Lung (tissue), 11 donors: ENCODE measurements at regions not wholly inside any gene's neighbourhood (a gene's known extent, or its start where the extent isn't known, plus 50 kb on each side); places are given as distances from the start of the nearest gene placed in this dataset.

Source experiments
- ATAC-seq: fragments of 200-7000 bp; cut with Tn5 transposase; one replicate; pipeline ENCODE4 v1.9.1; 2020; ENCODE audit warnings: moderate number of reproducible peaks; ENCODE audit not compliant: insufficient read depth, low FRiP score
- DNase-seq, 3 donors: peaks; one replicate each; pipeline ENCODE4 v3.0.0-alpha.2; 2013 to 2017
- H3K27ac ChIP-seq, 2 donors: one replicate each; pipeline ENCODE4 v1.5.1; 2013; ENCODE audit warnings: mild to moderate bottlenecking in 2 of 2, moderate library complexity in 2 of 2, control low read depth in 1 of 2, inconsistent platforms in 1 of 2, low read depth in 1 of 2, low read length in 1 of 2
- H3K27me3 ChIP-seq, 3 donors: one replicate each; pipeline ENCODE4 v1.5.1; 2013; ENCODE audit warnings: low read length in 2 of 3; ENCODE audit not compliant: control insufficient read depth in 3 of 3, insufficient read depth in 3 of 3
- H3K36me3 ChIP-seq, 4 donors: one replicate each; pipeline ENCODE4 v1.5.1; 2013; ENCODE audit warnings: low read length in 4 of 4, mild to moderate bottlenecking in 1 of 4, moderate library complexity in 1 of 4; ENCODE audit not compliant: control insufficient read depth in 4 of 4, insufficient read depth in 4 of 4
- H3K4me1 ChIP-seq, 5 donors: one replicate each; pipeline ENCODE4 v1.5.1; 2013; ENCODE audit warnings: low read length in 5 of 5, mild to moderate bottlenecking in 2 of 5, moderate library complexity in 1 of 5; ENCODE audit not compliant: control insufficient read depth in 5 of 5, insufficient read depth in 5 of 5
- H3K4me3 ChIP-seq: one replicate; pipeline ENCODE4 v1.5.1; 2013; ENCODE audit warnings: mild to moderate bottlenecking, control low read depth, moderate library complexity
- H3K9ac ChIP-seq, 2 donors: one replicate each; pipeline ENCODE4 v1.5.1; 2013; ENCODE audit warnings: low read length in 2 of 2, control low read depth in 1 of 2; ENCODE audit not compliant: insufficient read depth in 1 of 2
- H3K9me3 ChIP-seq, 4 donors: one replicate each; pipeline ENCODE4 v1.5.1; 2013; ENCODE audit warnings: low read length in 3 of 4, mild to moderate bottlenecking in 1 of 4, moderate library complexity in 1 of 4; ENCODE audit not compliant: control insufficient read depth in 4 of 4, insufficient read depth in 3 of 4
- CTCF ChIP-seq: IDR thresholded peaks from 2 replicates; pipeline ENCODE4 v1.5.1; 2012; ENCODE audit warnings: mild to moderate bottlenecking; ENCODE audit errors: control extremely low read depth, extremely low read depth
- WGBS, 2 donors: extraction: QIAGEN DNeasy Blood & Tissue Kit; methylation state at CpG; one replicate each; pipeline ENCODE4 v1.1.7; 2013; 5-methylcytosine and 5-hydroxymethylcytosine counted together
- donor health status: control.
- donor health status: control.
- donor health status: Bipolar disorder and iron deficiency.
- donor health status: healthy.
- donor health status: DM: yes; HTN: yes; CAD: no.

DNA sequence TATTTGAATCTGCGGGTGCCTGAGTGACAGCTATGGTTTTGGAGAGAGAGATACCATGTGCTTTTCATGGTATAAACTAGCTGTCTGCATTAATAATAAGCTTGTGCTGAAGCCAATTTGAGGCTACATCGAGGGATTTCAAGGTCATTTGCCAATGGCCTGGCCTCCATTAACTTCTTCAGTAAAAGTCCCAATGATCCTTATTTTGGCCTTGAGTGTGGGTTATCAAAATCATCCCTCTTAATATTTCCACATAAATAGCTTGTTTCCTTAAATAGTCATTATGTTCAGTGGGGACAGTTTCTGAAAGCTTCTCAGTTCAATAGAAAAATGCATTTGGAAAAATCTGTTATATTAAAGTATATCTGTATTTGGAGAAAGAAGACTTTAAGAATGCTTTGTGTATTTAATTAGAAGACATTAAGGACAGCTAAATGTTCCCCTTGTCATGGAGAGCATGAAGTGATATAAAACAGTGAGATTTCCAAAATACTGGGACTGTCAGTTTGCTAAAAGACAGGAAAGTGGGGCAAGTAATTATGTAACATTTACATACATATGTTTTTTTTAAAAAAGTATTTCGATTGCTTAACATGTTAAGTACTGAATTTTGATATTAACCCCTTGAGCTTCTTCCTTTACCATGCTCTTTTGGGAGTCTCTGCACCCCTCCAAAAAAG is 355.5 kb upstream of the ZEB2 start:
- Histone ChIP-seq H3K27me3 (no peaks in the 10 kb centered on the region), H3K9ac (no peak overlapping the region), H3K4me1 (peaks cover 0 to 28% (median 4%) of the 10 kb centered on the region in 5 donors), H3K9me3 (no peaks in the 10 kb centered on the region), H3K27ac (no peak overlapping the region), H3K4me3 (no peak overlapping the region), H3K36me3 (no peaks in the 10 kb centered on the region)
- ATAC-seq (no peak), DNase-seq (peak in 2 of 3 donors; percentile 47 to 51)
- TF ChIP-seq CTCF, result no peak
- WGBS, 2 donors, result 55 to 61% methylated on average over 3 of the region's 3 CpGs

DNA sequence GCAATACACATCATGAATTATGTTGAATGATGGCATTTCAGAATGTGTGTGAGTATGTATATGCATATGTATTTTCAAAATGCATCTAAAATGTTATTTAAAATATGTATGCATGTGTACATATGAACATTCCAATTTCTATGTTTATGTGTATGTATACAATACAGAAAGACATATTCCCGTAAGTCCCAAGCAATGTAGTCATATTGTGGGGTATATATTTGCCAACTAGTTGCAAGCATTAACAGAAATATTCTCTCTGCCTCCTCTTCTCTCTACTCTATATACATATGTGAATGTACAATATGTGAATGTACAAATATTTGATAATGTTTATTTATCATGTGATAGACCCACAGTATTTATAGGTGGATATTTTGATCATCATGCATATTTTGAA is 345.8 kb upstream of the ZEB2 start:
- 97 to 100% methylated on average over 1 of the region's 1 CpG for WGBS, 2 donors
- no peak overlapping the region for H3K4me3 ChIP-seq
- H3K27ac ChIP-seq, result no peak overlapping the region
- TF ChIP-seq CTCF, result no peak
- no peaks in the 10 kb centered on the region for H3K27me3 ChIP-seq
- ATAC-seq, result no peak
- no peaks in the 10 kb centered on the region for H3K4me1 ChIP-seq
- no peaks in the 10 kb centered on the region for H3K9me3 ChIP-seq
- DNase-seq, result no peak
- no peaks in the 10 kb centered on the region for H3K36me3 ChIP-seq
- H3K9ac ChIP-seq, result no peak overlapping the region

GRCh38 chr2:144859716-144860115 is 339.8 kb upstream of the ZEB2 start:
- WGBS, 2 donors, result 85 to 96% methylated on average over 4 of the region's 4 CpGs
- no peak for ATAC-seq
- TF ChIP-seq CTCF, result no peak
- H3K27me3 ChIP-seq, result no peaks in the 10 kb centered on the region
- H3K27ac ChIP-seq, result no peak overlapping the region
- no peak for DNase-seq
- peaks cover 0 to 5% (median 0%) of the 10 kb centered on the region in 4 donors for H3K9me3 ChIP-seq
- no peaks in the 10 kb centered on the region for H3K36me3 ChIP-seq
- no peak overlapping the region for H3K4me3 ChIP-seq
- no peaks in the 10 kb centered on the region for H3K4me1 ChIP-seq
- no peak overlapping the region for H3K9ac ChIP-seq

DNA sequence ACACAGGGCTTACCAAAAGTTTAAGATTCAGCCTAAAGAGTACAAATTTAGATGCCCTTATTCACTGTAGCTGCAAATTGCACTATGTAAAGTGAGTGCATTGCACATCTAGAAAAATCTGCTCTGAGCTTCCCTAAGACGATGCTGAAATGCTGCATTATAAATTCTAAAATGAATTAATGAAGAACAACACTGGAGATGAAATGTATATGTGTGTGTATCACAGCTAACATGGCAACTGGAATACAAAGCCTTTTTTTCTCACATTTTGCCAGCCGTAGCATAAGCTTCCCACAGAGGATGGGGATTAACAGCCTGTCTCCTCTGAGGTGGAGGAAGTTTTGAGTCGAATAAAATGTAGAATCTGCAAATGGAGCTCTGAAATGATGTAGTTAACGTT is 338.3 kb upstream of the ZEB2 start:
- DNase-seq (no peak), ATAC-seq (no peak)
- no peaks in the 10 kb centered on the region for H3K36me3 ChIP-seq
- peaks cover 0 to 8% (median 0%) of the 10 kb centered on the region in 4 donors for H3K9me3 ChIP-seq
- H3K4me3 ChIP-seq, result no peak overlapping the region
- 79 to 93% methylated on average over 4 of the region's 4 CpGs for WGBS, 2 donors
- no peak for TF ChIP-seq CTCF
- no peaks in the 10 kb centered on the region for H3K27me3 ChIP-seq
- no peak overlapping the region for H3K27ac ChIP-seq
- no peaks in the 10 kb centered on the region for H3K4me1 ChIP-seq
- no peak overlapping the region for H3K9ac ChIP-seq
